GM12864 (cell line): ENCODE measurements at regions not wholly inside any gene's neighbourhood (a gene's known extent, or its start where the extent isn't known, plus 50 kb on each side); places are given as distances from the start of the nearest gene placed in this dataset.

Experiments
- DNase-seq: peaks from one replicate; pipeline ENCODE4 v3.0.0-alpha.2; 2011; ENCODE audit warnings: low read depth
- H3K4me3 ChIP-seq: 2 replicates; pipeline ENCODE4 v1.5.1; 2011; ENCODE audit warnings: mild to moderate bottlenecking, low read depth, low read length, control low read depth
- TF ChIP-seq, protein P1 (sequence below): IDR thresholded peaks from 2 replicates; pipeline ENCODE4 v1.5.1; 2011; ENCODE audit warnings: low read depth, mild to moderate bottlenecking, moderate library complexity, low read length, control low read depth, inconsistent platforms; ENCODE audit errors: missing control alignments

DNA sequence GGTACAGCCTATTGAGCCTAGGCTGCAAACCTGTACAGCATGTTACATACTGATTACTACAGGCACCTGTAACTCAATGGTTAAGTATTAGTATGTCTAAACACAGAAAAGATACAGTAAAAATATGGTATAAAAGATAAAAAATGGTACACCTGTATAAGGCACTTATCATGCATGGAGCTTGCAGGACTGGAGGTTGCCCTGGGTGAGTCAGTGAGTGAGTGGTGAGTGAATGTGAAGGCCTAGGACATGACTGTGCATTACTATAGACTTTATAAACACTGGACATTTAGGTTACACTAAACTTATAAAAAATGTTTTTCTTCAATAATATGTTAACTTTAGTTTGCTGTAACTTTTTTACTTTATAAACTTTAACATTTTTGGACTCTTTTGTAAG is 171.3 kb downstream of the SLC28A3 start:
- no peak overlapping the region for H3K4me3 ChIP-seq
- TF ChIP-seq, protein P1, sequence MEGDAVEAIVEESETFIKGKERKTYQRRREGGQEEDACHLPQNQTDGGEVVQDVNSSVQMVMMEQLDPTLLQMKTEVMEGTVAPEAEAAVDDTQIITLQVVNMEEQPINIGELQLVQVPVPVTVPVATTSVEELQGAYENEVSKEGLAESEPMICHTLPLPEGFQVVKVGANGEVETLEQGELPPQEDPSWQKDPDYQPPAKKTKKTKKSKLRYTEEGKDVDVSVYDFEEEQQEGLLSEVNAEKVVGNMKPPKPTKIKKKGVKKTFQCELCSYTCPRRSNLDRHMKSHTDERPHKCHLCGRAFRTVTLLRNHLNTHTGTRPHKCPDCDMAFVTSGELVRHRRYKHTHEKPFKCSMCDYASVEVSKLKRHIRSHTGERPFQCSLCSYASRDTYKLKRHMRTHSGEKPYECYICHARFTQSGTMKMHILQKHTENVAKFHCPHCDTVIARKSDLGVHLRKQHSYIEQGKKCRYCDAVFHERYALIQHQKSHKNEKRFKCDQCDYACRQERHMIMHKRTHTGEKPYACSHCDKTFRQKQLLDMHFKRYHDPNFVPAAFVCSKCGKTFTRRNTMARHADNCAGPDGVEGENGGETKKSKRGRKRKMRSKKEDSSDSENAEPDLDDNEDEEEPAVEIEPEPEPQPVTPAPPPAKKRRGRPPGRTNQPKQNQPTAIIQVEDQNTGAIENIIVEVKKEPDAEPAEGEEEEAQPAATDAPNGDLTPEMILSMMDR, result no peak
- no peak for DNase-seq

GRCh38 chr9:84170521-84171141 is 169.9 kb downstream of the SLC28A3 start:
- H3K4me3 ChIP-seq, result no peak overlapping the region
- TF ChIP-seq, protein P1, result no peak
- DNase-seq, result no peak

DNA sequence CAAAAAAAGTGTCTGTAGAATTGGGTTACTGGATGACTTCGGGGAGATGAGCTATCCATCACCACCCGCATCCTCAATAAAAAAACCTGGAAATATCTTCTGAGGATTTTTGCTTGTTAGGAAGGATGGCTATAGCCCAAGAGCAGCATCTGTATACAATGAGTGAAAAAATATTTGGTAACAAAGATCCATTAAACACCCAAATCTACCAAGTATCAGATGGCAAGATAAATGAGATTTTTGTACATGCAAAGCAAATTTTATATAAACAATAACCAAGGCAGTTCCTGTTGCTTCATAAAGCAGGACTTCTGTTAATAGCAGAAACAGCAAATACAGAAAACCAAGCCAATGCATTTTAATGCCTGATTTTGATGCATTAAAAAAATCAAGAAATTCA is 166.6 kb downstream of the SLC28A3 start:
- no peak for DNase-seq
- TF ChIP-seq, protein P1, result no peak
- no peak overlapping the region for H3K4me3 ChIP-seq

DNA sequence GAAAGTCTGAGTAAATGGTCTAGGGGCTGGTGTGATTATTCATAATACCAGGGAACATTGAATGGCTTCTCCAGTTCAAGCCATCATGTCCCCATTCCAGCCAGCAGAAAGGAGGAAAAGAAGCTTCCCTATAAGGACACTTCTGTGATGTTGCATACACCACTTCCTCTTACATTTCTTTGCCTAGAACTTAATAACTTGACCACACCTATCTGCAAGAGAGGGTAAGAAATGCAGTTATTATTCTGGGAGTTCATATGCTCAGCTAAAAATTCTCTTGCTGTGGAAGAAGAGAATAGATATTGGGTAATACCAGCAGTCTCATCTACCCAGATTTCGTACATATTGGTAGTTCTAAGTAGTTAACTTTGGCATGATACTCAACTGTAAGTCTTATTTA is 166.1 kb downstream of the SLC28A3 start:
- no peak for DNase-seq
- no peak overlapping the region for H3K4me3 ChIP-seq
- TF ChIP-seq, protein P1, result no peak

DNA sequence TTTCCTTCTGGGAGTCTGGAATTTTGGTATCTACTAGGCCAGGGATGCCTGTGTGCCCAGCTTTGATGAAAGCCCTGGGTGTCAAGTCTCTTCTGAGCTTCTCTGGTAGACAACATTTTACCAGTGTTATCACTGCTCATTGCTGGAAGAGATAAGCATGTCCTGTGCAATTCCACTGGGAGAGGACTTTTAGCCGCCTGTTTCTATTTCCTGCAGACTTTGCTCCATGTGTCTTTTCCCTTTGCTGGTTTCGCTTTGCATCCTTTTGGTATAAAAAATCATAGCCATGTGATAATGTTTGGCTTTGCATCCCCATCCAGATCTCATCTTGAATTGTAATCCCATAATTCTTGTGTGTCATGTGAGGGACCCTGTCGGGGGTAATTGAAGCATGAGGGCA is 163.2 kb downstream of the SLC28A3 start:
- H3K4me3 ChIP-seq, result no peak overlapping the region
- DNase-seq, result no peak
- TF ChIP-seq, protein P1, result no peak

- H3K4me3 ChIP-seq, result no peak overlapping the region
- no peak for DNase-seq
- TF ChIP-seq, protein P1, result no peak
Observed at GRCh38 chr9:84179531-84179930, 161.0 kb downstream of the SLC28A3 start.

- no peak for DNase-seq
- no peak overlapping the region for H3K4me3 ChIP-seq
- TF ChIP-seq, protein P1, result no peak
Observed at GRCh38 chr9:84187090-84187489, 153.5 kb downstream of the SLC28A3 start.
